ENCODE measurements at regions not wholly inside any gene's neighbourhood (a gene's known extent, or its start where the extent isn't known, plus 50 kb on each side); places are given as distances from the start of the nearest gene placed in this dataset.
"Not testable (repeated sequence)": the region's sequence is repeated elsewhere in the genome, so short reads cannot be mapped to it uniquely, and the experiment has no call there.

GRCh38 chr12:115791331-115791730 is 486.2 kb downstream of the MED13L start:
- Histone ChIP-seq H3K9me3 (ENCODE audit: low read length) (no peaks in the 10 kb centered on the region), H3K4me3 (ENCODE audit: low read length) (no peak overlapping the region), H3K79me2 (ENCODE audit: low read length) (no peaks in the 10 kb centered on the region), H3K4me2 (ENCODE audit: low read length) (no peak overlapping the region), H2AFZ (ENCODE audit: low read length) (no peak overlapping the region), H4K20me1 (ENCODE audit: low read length) (no peaks in the 10 kb centered on the region), H3K9me2 (replicated peaks; ENCODE audit: low read length) (no peaks in the 10 kb centered on the region), H3K27me3 (ENCODE audit: low read length) (peaks cover 61% of the 10 kb centered on the region), H3K4me1 (ENCODE audit: insufficient read depth, low read length) (no peaks in the 10 kb centered on the region), H3K36me3 (ENCODE audit: low read depth, low read length) (no peaks in the 10 kb centered on the region), H3F3A (ENCODE audit: low read length, unreplicated experiment) (no peaks in the 10 kb centered on the region), H3K9ac (ENCODE audit: low read length) (no peak overlapping the region), H3K27ac (ENCODE audit: low read length) (no peak overlapping the region)
- intact Hi-C loops (cut with micrococcal nuclease) = no loop called here
- ChIA-PET POLR2A (ENCODE audit: unreplicated experiment) (no interaction called here), CTCF (interaction anchor here (0.6 kb wide), 1 partner anchor 147 kb away, joined by 3 read pairs; no protein-coding TSS in a partner anchor)
- BruUV-seq (replicated peaks) = no TSS peak
- no peak for TF ChIP-seq CTCF (conservative IDR thresholded peaks at IDR 0.05; ENCODE audit: low read depth, low read length)
- no peak for TF ChIP-seq EZH2phosphoT487 (IDR thresholded peaks at IDR 0.05; ENCODE audit: borderline replicate concordance, low read length)
- TF ChIP-seq EZH2 (IDR thresholded peaks at IDR 0.05; ENCODE audit: low read length, unreplicated experiment) = no peak
- ATAC-seq (no peak), DNase-seq (no peak)

- intact Hi-C loops (cut with micrococcal nuclease) = no loop called here
- H3F3A ChIP-seq (ENCODE audit: low read length, unreplicated experiment) = no peaks in the 10 kb centered on the region
- TF ChIP-seq CTCF (conservative IDR thresholded peaks at IDR 0.05; ENCODE audit: low read depth, low read length) (no peak), EZH2 (IDR thresholded peaks at IDR 0.05; ENCODE audit: low read length, unreplicated experiment) (no peak), EZH2phosphoT487 (IDR thresholded peaks at IDR 0.05; ENCODE audit: borderline replicate concordance, low read length) (no peak)
- ATAC-seq = no peak
- no peaks in the 10 kb centered on the region for H3K79me2 ChIP-seq (ENCODE audit: low read length)
- no peaks in the 10 kb centered on the region for H3K36me3 ChIP-seq (ENCODE audit: low read depth, low read length)
- H3K4me3 ChIP-seq (ENCODE audit: low read length) = no peak overlapping the region
- no peak overlapping the region for H2AFZ ChIP-seq (ENCODE audit: low read length)
- ChIA-PET CTCF (no interaction called here), POLR2A (ENCODE audit: unreplicated experiment) (no interaction called here)
- H3K9me3 ChIP-seq (ENCODE audit: low read length) = no peaks in the 10 kb centered on the region
- no peaks in the 10 kb centered on the region for H3K9me2 ChIP-seq (replicated peaks; ENCODE audit: low read length)
- no peak overlapping the region for H3K9ac ChIP-seq (ENCODE audit: low read length)
- no peaks in the 10 kb centered on the region for H4K20me1 ChIP-seq (ENCODE audit: low read length)
- H3K27me3 ChIP-seq (ENCODE audit: low read length) = peaks cover 57% of the 10 kb centered on the region
- H3K4me1 ChIP-seq (ENCODE audit: insufficient read depth, low read length) = no peaks in the 10 kb centered on the region
- H3K27ac ChIP-seq (ENCODE audit: low read length) = no peak overlapping the region
- DNase-seq = no peak
- H3K4me2 ChIP-seq (ENCODE audit: low read length) = no peak overlapping the region
- no TSS peak for BruUV-seq (replicated peaks)
Measured at GRCh38 chr12:115790526-115790925, 487.0 kb downstream of the MED13L start.

- BruUV-seq (replicated peaks); CTCF ChIA-PET: not testable (repeated sequence)
Measured at GRCh38 chr12:115786490-115786889, 491.0 kb downstream of the MED13L start.

More at GRCh38 chr12:115786490-115786889, 491.0 kb downstream of the MED13L start:
- H3F3A ChIP-seq (ENCODE audit: low read length, unreplicated experiment); ATAC-seq; H3K79me2 ChIP-seq (ENCODE audit: low read length); H3K9me3 ChIP-seq (ENCODE audit: low read length); intact Hi-C loops (cut with micrococcal nuclease); POLR2A ChIA-PET (ENCODE audit: unreplicated experiment); H2AFZ ChIP-seq (ENCODE audit: low read length); H4K20me1 ChIP-seq (ENCODE audit: low read length); DNase-seq; H3K36me3 ChIP-seq (ENCODE audit: low read depth, low read length); H3K4me2 ChIP-seq (ENCODE audit: low read length); H3K27ac ChIP-seq (ENCODE audit: low read length); H3K4me1 ChIP-seq (ENCODE audit: insufficient read depth, low read length); H3K9me2 ChIP-seq (replicated peaks; ENCODE audit: low read length); H3K9ac ChIP-seq (ENCODE audit: low read length); H3K4me3 ChIP-seq (ENCODE audit: low read length): not testable (repeated sequence)
- H3K27me3 ChIP-seq (ENCODE audit: low read length) = peaks cover 49% of the 10 kb centered on the region
